ENCODE measurements at regions not wholly inside any gene's neighbourhood (a gene's known extent, or its start where the extent isn't known, plus 50 kb on each side); places are given as distances from the start of the nearest gene placed in this dataset.
"Not testable (repeated sequence)": the region's sequence is repeated elsewhere in the genome, so short reads cannot be mapped to it uniquely, and the experiment has no call there.

DNA sequence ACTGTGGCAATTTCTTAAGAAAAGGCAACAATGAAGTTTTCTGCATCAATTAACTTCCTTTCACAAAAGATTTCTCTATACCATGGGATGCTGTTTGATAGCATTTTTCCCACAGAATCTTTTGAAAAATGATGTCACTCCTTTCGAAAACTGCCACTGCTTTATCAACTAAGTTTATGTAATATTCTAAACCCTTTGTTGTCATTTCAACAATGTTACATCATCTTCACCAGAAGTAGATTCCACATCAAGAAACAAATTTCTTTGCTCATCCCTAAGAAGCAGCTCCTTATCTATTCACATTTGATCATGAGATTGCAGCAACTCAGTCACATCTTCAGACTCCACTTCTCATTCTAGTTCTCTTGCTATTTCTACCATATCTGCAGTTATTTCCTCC is 116.1 kb upstream of the KCND3 start:
- FAIRE-seq = no peak

DNA sequence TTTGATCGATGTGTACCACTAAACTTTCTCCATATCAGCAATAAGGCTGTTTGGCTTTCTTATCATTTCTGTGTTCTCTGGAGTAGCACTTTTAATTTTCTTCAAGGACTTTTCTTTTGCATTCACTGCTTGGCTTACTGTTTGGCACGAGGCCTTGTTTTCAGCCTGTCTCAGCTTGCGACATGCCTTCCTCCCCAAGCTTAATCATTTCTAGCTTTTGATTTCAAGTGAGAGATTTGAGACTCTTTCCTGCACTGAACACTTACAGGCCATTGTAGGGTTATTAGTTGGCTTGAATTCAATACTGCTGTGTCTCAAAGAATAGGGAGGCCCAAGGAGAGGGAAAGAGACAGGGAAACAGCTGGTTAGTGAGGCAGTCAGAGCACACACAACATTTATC is 120.6 kb upstream of the KCND3 start:
- FAIRE-seq = no peak

DNA sequence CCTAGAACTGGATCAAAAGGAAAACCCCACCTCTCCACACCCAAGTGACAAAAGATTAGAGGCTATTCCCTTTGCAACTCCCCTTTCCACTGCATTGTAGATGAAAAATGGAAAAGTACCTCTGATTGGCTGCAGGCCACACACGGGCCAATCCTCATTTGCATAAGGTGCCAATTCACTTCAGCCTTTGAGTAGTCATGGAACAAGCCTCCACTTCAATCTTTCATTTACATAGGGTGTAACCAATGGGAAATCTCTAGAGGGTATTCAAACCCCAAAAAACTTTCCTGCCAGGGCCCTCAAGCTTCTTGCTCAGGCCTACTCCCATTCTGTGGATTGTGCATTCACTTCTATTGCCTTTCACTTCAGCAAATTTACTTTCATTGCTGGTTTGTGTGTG is 122.3 kb upstream of the KCND3 start:
- no peak for FAIRE-seq

DNA sequence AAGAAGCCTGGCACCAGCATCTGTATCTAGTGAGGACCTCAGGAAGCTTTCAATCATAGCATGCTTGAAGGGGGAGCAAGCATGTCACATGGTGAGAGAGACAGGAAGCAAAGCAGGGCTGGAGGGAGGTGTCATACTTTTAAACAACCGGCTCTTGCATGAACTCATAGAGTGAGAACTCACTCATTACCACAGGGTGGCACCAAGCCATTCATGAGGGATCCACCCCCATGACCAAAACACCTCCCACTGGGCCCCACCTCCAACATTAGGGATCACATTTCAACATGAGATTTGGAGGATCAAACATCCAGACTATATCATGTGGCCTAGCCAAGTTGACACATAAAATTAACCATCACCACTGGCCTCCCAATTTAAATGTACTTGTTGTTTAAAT is 125.1 kb upstream of the KCND3 start:
- no peak for FAIRE-seq

DNA sequence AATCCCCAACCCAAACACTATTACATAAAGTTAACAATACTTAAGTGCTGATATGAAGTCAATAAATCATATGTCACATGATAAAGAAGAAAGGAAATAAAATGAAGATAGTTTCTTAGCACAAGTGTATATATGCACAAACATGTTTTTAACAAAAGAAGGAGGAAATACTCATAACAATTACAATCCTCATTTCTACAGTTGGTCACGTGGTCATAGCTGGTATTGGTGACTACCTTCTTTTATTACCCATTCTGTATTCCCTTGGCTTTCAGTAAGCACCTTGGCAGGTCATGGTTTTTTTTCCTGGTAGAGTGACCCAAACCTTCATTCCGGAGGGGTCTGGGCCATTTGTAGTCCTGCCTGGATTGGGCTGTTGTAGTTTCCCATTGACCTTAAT is 137.1 kb upstream of the KCND3 start:
- FAIRE-seq = no peak

DNA sequence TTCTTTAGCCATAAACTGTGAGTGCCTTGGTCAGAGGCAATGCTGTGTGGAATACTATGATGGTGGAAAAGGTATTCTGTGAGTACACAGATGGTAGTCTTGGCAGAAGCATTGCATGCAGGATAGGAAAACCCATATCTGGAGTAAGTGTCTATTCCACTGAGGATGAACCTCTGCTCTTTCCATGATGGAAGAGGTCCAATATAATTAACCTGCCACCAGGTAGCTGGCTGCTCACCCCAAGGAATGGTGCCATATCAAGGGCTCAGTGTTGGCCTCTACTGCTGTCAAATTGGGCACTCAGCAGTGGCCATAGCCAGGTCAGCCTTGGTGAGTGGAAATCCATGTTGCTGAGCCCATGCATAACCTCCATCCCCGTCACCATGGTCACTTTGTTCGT is 138.1 kb upstream of the KCND3 start:
- FAIRE-seq = not testable (repeated sequence)

DNA sequence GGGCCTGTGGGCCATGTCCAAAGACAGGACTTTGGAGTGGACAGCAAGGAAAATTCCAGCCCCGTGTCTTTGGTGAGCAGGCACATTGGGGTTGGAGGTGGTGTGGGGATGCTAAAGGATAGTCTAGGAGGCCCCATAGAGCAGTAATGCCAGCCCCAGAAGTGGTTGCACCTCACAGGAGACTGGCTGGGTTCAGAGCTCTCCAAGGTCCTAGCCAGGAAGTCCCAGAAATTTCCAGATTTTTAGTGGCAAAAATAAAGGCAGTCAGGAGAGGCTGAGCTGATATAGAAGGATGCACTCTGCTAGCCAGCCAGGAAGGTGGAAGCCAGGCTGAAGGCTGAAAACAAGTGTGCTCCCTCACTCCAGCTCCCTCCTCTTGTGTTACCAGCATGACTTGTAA is 144.0 kb upstream of the KCND3 start:
- no peak for FAIRE-seq

DNA sequence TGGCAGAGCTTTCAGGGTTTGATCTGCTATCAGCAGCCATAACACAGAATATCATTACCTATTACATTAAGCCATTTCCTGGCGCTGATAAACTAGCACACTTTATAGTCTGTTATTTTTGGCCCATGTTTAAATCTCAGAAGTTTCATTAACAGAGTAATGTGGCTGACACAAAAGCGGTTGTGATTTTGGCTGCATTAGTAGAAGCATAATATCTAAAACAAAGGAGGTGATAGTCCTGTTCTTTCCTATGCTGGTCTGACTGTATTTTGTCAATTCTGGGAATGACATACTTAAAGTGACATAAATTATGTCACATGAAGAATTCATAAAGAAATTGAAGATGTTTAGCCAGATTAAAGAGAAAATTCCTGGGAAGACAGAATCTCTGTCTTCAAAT is 151.3 kb upstream of the KCND3 start:
- FAIRE-seq = no peak

DNA sequence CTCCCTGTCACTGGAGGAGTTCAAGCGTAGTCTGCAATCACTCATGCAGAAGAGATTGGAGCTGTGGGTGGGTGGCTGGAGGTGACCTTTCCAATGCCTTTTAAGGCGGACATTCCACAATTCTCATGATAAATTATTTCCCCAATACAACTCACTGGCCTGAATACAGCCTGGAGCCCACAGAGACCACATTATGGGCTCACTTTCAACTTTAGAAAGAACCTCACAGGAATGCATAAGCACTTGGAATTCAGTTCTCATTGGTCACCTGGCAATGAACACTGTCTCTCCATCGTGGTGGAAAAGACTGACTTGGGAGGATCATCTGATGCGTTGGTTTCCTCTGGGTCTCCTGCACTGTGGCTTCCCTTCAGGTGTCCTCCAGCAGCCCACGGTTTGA is 151.8 kb upstream of the KCND3 start:
- no peak for FAIRE-seq

DNA sequence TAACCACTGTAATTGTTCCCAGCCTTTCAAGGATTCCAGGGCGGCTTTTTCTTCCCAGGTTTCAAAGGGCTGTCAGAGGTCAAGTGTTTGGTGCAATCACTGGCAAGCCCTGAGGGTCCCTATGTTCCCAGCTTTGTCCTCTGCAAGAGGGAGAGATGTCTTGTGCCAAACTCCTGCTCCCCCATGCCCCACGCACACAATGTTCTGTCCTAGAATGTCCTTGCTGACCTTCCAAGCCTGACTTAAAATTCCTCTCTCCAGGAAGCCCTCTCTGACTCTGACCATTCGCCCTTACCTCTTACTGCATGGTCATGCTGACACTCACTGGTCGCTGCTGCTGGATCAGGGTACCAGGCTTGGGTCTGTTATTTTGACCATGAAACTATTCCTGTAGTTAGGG is 152.5 kb upstream of the KCND3 start:
- no peak for FAIRE-seq

DNA sequence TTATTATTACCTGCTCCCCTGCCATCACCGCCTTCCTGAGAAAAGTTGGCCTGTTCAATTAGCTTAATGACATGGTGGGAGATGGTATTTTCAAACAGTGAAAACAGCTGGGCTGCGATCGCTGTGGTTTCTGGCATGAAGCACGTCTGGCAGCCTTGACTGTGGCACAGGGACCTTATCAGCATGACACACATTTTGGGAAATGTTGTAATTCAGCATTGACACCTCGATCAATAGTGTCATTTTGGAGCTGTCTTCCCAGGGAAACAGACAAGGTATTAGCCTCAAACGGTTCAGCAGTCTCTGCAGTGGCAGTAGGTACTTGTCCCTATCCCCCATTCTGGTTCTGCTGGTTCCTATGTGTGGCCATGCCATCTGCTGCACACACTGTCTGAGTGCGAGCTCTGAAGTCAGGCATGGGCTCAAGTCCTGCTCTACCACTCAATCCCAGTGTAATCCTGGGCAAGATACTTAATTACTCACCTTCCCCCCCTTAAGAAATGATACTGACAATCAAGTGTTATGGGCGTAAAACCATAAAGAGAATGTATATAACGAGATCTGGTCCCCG is 154.5 kb upstream of the KCND3 start:
- FAIRE-seq = no peak

DNA sequence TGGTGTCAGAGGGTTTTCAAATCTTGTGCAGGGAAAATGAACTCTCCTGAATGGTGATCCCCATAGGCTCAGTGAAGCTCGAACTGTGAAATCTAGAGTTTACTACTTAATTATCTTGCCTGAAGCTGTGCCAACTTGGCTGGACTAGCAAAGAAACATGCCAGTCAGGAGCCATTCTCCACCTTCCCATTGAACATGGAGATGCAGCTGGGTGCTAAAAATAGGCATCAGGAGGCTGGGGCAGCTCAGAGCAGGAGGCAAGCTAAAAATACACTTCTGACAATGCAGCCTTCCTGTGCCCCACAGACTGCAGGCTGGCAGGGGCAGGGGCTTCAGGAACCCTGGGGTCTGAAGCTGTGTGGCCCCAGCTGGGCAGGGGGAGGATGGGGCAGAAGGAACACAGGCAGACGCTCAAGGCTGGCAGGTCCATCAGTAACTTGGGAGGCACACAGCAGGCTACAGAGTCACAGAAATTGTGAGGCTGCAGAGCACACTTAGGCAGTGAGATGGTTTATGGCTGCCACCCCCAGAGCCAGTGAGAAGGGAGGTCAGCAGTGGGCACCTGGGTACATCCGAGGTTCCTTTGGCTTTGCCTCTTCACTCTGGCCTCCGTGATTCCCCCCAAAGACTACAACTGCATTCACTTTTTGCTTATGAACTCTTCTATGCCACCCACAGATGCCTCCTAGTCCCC is 155.4 kb upstream of the KCND3 start:
- no peak for FAIRE-seq

DNA sequence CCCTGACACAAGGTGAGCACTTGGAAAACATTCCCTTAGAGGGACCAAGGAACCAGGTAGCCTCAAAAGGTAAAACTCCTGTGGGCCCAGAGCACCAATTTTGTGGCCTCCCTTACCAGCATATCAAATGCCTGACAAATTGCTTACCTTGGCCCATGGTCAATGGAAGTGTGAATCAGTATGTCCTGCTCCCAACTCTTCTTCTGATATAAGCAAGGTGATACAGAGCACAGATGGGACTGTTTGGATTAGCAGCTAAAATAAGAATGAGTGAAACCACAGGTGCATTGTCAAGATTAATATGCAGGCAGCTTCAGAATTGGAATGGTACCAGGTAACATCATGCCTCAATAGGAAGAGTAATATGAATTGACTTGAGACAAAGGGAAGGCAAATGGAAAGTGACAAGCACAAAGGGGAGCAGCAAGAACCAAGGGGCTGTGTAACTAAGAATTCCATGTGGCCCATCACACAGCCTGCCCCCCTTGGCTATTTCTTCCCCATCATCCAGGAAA is 156.8 kb upstream of the KCND3 start:
- FAIRE-seq = no peak

DNA sequence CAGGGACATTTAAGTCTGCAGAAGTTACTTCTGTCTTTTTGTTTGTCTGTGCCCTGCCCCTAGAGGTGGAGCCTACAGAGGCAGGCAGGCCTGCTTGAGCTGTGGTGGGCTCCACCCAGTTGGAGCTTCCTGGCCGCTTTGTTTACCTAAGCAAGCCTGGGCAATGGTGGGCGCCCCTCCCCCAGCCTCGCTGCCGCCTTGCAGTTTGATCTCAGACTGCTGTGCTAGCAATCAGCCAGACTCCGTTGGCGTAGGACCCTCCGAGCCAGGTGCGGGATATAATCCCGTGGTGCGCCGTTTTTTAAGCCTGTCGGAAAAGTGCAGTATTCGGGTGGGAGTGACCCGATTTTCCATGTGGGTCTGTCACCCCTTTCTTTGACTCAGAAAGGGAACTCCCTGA is 170.7 kb upstream of the KCND3 start:
- FAIRE-seq = not testable (repeated sequence)

DNA sequence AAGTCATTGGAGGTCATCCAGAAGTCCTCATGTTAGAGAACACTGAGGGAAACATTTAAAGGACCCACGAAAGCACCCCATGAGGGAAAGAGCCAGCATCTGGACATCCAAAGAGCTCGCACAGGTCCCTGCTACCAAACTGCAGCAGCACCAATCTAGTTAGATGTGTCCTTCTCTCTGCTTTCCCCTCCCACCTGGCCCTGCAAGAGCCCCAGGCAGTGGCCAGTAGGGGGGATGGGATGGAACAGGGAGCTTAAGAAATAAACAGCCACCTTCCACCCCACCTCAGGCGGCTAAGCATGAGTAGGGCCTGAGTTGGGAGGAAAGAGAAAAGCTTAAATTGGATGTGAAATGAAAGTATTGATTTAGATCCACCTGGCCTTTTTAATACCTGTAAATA is 175.9 kb upstream of the KCND3 start:
- FAIRE-seq = no peak

DNA sequence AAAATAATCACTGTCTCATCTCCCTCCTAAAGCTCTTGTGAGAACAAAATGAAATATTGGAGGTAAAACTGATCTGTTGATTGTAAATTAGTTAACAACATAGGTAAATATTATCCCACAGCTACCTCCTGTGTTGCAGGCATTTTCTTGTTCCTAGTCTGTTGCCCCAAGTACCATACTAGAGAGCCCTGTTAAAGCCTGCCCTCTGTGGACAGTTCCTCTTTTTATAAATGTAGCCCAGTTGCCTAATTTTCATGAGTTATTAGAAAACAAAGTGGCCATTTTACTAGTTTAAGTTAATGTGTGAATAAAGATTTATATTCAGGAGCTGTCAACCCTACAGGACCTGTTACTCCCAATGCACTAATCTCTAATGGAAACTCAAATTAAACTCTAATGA is 180.0 kb upstream of the KCND3 start:
- no peak for FAIRE-seq

DNA sequence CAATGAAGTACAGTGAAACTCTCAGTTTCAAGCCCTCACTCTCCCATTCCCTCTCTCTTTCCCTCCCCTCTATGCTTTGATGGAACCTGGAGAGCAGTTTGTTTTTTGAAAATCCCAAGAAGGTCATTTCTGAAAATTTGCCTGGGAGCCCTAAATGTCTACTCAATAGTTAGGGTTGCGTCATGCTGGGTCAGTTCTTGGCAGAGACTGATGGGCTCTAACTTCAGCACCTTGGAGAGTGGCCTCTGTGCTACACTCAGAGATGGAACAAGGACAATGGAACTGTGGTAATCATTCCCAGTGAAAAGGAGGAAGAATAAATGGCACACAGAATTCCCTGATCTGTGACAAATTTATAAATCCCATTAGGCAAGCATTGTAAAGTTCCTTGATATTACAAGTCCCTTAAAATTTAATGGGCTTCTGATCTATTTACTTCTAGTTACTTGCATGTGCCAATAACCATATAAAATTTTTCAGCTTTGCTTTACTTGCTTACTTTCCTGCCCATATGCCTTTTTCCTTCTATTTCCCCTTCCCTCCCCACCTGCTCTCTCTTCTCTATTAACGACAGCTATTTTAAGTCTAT is 182.9 kb upstream of the KCND3 start:
- FAIRE-seq = no peak

DNA sequence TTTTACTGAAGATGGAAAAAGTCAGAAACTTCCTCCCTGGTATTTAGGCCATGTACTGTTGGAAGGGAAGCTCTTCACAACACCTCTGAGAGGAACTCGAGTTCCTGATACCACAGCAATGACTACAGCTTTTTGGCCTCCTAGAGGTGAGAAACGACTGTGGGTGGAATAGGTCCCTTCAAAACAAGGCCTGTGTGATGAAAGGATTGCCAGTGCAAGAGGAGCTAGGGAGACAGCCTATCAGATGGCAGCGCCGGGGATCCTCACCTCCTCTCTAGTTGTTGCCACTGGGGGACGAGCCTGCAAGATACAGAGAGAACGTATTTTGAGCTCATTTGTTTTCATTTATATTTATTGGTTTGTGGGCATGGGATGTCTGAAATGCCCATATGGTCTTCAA is 187.8 kb upstream of the KCND3 start:
- no peak for FAIRE-seq

DNA sequence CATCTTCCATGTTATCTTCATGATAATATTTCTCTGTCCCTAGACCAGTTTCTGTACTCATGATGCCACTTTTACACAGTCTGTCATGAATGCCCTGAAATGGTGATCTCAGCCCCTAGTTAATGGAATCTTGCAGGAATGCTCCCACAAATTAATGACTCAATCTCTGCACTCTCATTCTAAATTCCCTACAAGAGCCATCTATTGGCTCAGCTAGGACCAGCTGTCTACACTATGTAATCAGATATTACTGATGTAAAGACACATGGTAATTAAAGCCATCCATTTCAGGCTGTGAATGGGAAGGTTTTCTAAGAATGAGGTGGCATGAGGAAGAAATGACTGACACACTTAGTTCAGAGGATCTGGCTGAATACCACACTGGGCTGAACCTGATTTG is 199.1 kb upstream of the KCND3 start:
- FAIRE-seq = no peak

DNA sequence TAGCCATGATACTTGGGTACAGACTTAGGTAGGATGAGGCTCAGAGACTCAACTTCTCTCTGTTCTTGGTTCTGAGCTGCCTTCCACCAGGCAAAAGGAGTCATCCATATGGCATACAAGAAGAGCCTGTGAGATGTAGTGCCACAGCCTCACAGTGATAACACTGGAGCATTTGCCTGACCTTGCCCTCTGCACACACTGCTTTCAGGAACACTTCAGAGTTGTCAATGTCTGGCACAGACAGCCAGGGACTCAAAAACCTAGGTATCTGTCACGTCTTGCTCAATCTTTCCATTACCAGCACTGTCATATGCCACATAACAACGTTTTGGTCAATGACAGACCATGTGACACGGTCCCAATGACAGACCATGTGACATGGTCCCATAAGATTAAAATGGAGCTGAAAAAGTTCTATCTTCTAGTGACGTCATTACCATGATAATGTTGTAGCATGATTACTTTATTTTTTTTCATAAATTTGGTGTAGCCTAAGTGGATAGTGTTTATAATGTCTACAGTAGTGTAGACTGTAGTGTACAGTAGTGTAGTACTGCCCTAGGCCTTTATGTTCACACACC is 199.9 kb upstream of the CTTNBP2NL start:
- FAIRE-seq = no peak

DNA sequence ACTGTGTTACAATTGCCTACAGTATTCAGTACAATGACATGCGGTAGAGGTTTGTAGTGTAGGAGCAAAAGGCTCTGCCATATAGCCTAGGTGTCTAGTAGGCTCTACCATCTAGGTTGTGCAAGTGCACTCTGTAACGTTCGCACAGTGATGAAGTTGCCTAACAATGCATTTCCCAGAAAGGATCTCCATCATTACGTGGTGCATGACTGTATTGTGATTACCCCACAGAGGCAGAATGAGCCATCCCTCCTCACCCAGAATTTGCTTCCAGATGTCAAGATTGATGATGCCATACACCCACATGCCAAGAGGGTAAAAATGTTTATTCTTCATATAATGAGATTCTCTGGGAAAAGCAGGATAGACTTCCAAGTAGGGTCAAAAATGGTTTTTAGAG is 199.3 kb upstream of the CTTNBP2NL start:
- FAIRE-seq = no peak

DNA sequence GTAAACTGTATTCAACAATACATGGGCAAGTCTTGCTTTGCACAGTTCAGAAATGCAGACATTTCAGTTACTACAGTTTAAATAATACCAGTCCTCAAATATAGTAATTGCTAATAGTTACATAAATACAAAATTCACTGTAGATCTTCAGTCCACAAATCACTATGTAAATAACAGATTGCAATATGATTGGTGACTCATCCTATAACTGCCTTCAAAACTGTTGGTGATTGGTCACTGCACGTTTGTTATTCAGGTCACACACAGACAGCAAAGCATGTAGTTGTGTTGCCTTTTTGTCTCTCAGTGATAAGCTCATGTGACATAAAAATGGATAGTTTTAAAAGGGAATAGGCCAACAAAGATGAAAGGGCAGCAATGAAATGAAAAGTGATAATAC is 186.5 kb upstream of the CTTNBP2NL start:
- no peak for FAIRE-seq

DNA sequence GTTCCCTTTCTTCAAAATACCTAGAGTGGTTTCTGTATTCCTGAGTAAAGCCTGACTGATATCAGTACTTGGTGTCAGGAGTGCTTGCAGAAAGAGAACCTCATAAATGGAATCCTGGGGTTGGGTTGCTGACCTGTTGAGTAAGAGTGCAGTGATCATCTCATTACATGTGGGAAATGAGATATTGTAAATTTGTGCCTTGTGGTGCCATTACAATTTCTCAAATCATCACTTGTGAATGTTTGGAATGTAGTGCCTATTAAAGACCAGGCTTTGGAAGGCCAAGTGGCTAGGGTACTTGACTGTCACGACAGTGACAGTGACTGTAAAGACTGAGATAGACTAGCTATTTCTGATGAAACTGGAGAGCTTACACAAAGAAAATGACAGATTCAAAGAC is 176.7 kb upstream of the CTTNBP2NL start:
- no peak for FAIRE-seq

DNA sequence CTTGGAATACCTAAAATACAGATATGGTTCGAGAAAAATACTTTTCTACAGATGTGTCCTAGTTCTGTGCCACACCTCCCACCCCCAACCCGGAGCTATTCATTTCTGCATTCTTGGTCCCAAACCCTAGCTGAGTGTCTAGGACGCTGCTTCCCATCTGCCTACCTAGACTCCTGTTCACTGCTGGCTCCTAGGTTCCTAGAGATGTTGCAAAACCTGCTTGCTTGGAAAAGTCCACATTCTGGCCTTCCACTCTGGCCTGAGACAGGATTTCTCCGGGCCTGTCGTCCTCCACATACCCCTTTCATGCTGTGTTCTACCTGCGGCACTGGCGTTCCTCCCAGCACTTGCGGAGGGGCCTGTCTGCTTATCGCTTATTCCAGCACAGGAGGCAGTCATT is 165.8 kb upstream of the CTTNBP2NL start:
- FAIRE-seq = no peak

Measured in endometrium (tissue), 2 donors.